Ovary (tissue), 7 donors: ENCODE measurements at regions not wholly inside any gene's neighbourhood (a gene's known extent, or its start where the extent isn't known, plus 50 kb on each side); places are given as distances from the start of the nearest gene placed in this dataset.

Experiments used
- DNase-seq, 5 donors: peaks; one replicate each; pipeline ENCODE4 v3.0.0-alpha.2; 2019 to 2020
- H3K27ac ChIP-seq, 2 donors: fragments of 200-600 bp; one replicate each; pipeline versions ENCODE4 v1.5.1 to v1.8.0; 2019 to 2022
- H3K27me3 ChIP-seq: fragments of 200-600 bp; one replicate; pipeline ENCODE4 v1.8.0; 2022
- H3K36me3 ChIP-seq: fragments of 200-600 bp; sonication (generic); one replicate; pipeline ENCODE4 v1.5.1; 2019
- H3K4me1 ChIP-seq: one replicate; pipeline ENCODE4 v1.8.1; 2013; ENCODE audit warnings: mild to moderate bottlenecking, moderate library complexity; ENCODE audit not compliant: insufficient read depth
- H3K4me3 ChIP-seq: fragments of 200-600 bp; sonication (generic); one replicate; pipeline ENCODE4 v1.5.1; 2017
- H3K9me3 ChIP-seq, 2 donors: fragments of 200-600 bp in 1 of 2; sonication (generic) in 1 of 2; one replicate each; pipeline versions ENCODE4 v1.5.1 to v1.8.1; 2013 to 2019; ENCODE audit warnings: mild to moderate bottlenecking in 1 of 2, moderate library complexity in 1 of 2
- EP300 ChIP-seq: sonication (generic); formaldehyde crosslinking; IDR thresholded peaks from one replicate; pipeline ENCODE4 v1.6.1; 2017; ENCODE audit warnings: antibody characterized with exemption
- POLR2A ChIP-seq: fragments of 450-650 bp; IDR thresholded peaks from one replicate; pipeline ENCODE4 v1.6.1; 2017; ENCODE audit warnings: antibody characterized with exemption, mild to moderate bottlenecking, moderate library complexity
- WGBS, 3 donors: extraction: QIAGEN DNeasy Blood & Tissue Kit in 1 of 3; methylation state at CpG; one replicate each; pipeline versions ENCODE4 v1.1.5 to v1.1.7; 2013 to 2017; 5-methylcytosine and 5-hydroxymethylcytosine counted together
- intact Hi-C, 4 donors: fragments of 100-400 bp; cut with DNase I; formaldehyde crosslinking; loops; one replicate each; pipeline versions ENCODE4 v1.11.0 to v1.15.1; 2022 to 2023
- TF ChIP-seq, protein P1 (sequence below), 3 donors: fragments of 450-650 bp in 2 of 3; fragments of 200-600 bp in 1 of 3; IDR thresholded peaks; one replicate each; pipeline versions ENCODE4 v1.5.1 to v1.8.0; 2016 to 2022; ENCODE audit warnings: antibody characterized with exemption in 3 of 3, mild to moderate bottlenecking in 1 of 3
- donor health status: DM: no; HTN: no; CAD: no; lungs with moderate emphysema.
- donor health status: DM: no; HTN: no; CAD: no.
- donor health status: Bipolar disorder and iron deficiency.
- donor health status: DM: no; HTN: no; CAD: no.
- donor health status: DM: yes; HTN: yes; CAD: no.

GRCh38 chr4:28921886-28922285 lies 1798.3 kb upstream of the PCDH7 start:
- WGBS, 3 donors: 72 to 84% (median 81%) methylated on average over 5 of the region's 5 CpGs
- H3K9me3 ChIP-seq: no peaks in the 10 kb centered on the region
- TF ChIP-seq, protein P1, sequence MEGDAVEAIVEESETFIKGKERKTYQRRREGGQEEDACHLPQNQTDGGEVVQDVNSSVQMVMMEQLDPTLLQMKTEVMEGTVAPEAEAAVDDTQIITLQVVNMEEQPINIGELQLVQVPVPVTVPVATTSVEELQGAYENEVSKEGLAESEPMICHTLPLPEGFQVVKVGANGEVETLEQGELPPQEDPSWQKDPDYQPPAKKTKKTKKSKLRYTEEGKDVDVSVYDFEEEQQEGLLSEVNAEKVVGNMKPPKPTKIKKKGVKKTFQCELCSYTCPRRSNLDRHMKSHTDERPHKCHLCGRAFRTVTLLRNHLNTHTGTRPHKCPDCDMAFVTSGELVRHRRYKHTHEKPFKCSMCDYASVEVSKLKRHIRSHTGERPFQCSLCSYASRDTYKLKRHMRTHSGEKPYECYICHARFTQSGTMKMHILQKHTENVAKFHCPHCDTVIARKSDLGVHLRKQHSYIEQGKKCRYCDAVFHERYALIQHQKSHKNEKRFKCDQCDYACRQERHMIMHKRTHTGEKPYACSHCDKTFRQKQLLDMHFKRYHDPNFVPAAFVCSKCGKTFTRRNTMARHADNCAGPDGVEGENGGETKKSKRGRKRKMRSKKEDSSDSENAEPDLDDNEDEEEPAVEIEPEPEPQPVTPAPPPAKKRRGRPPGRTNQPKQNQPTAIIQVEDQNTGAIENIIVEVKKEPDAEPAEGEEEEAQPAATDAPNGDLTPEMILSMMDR (IDR thresholded peaks at IDR 0.05): no peak
- TF ChIP-seq EP300: no peak
- no peak for TF ChIP-seq POLR2A

DNA sequence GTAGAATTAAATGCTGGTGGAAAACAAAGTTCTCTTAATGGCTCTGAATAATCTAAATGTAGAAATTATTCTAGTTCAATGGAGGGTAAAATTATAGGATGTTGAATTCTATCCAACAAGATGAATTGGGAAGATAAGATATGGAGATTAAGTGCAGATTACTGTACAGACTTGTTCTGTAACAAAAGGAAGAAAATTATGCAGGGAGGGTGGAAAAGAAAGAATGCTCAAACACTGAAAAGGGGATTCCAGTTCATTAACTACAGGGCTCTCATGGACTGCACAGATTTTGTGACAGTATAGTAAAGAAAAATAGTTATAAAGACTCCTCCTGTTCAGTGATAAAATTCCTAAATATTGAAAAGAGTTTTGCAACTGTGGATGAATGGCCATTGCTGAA lies 1794.0 kb upstream of the PCDH7 start:
- intact Hi-C loops: no loop called here
- H3K9me3 ChIP-seq: no peaks in the 10 kb centered on the region
- H3K27ac ChIP-seq: no peak overlapping the region
- no peaks in the 10 kb centered on the region for H3K27me3 ChIP-seq
- no peaks in the 10 kb centered on the region for H3K36me3 ChIP-seq
- TF ChIP-seq EP300 (no peak), POLR2A (no peak)
- TF ChIP-seq, protein P1 (IDR thresholded peaks at IDR 0.05): no peak
- no peaks in the 10 kb centered on the region for H3K4me1 ChIP-seq
- H3K4me3 ChIP-seq: no peak overlapping the region
- no peak for DNase-seq

More at GRCh38 chr4:28921886-28922285, 1798.3 kb upstream of the PCDH7 start:
- intact Hi-C loops: no loop called here
- no peaks in the 10 kb centered on the region for H3K36me3 ChIP-seq
- no peaks in the 10 kb centered on the region for H3K27me3 ChIP-seq
- H3K4me1 ChIP-seq: no peaks in the 10 kb centered on the region
- no peak overlapping the region for H3K27ac ChIP-seq
- H3K4me3 ChIP-seq: no peak overlapping the region
- DNase-seq: no peak

- H3K4me1 ChIP-seq: no peaks in the 10 kb centered on the region
- no peaks in the 10 kb centered on the region for H3K9me3 ChIP-seq
- no peaks in the 10 kb centered on the region for H3K27me3 ChIP-seq
- H3K27ac ChIP-seq: no peak overlapping the region
- H3K36me3 ChIP-seq: no peaks in the 10 kb centered on the region
- no peak overlapping the region for H3K4me3 ChIP-seq
- intact Hi-C loops: no loop called here
- no peak for DNase-seq
- TF ChIP-seq EP300: no peak
- TF ChIP-seq POLR2A: no peak
- TF ChIP-seq, protein P1 (IDR thresholded peaks at IDR 0.05): no peak
Measured at GRCh38 chr4:28942631-28943030, 1777.5 kb upstream of the PCDH7 start.

GRCh38 chr4:28947374-28947773 lies 1772.8 kb upstream of the PCDH7 start:
- 71 to 82% (median 76%) methylated on average over 1 of the region's 1 CpG for WGBS, 3 donors
- no peak for TF ChIP-seq EP300
- no peak for TF ChIP-seq POLR2A
- intact Hi-C loops: no loop called here
- no peaks in the 10 kb centered on the region for H3K9me3 ChIP-seq
- no peaks in the 10 kb centered on the region for H3K27me3 ChIP-seq
- no peaks in the 10 kb centered on the region for H3K36me3 ChIP-seq
- H3K27ac ChIP-seq: no peak overlapping the region
- no peak overlapping the region for H3K4me3 ChIP-seq
- no peak for DNase-seq
- H3K4me1 ChIP-seq: no peaks in the 10 kb centered on the region

- no peak for DNase-seq
- H3K4me1 ChIP-seq: no peaks in the 10 kb centered on the region
- H3K27ac ChIP-seq: no peak overlapping the region
- H3K27me3 ChIP-seq: no peaks in the 10 kb centered on the region
- TF ChIP-seq, protein P1 (IDR thresholded peaks at IDR 0.05): no peak
- TF ChIP-seq POLR2A (no peak), EP300 (no peak)
- H3K4me3 ChIP-seq: no peak overlapping the region
- H3K9me3 ChIP-seq: no peaks in the 10 kb centered on the region
- 65 to 74% (median 69%) methylated on average over 2 of the region's 2 CpGs for WGBS, 3 donors
- H3K36me3 ChIP-seq: no peaks in the 10 kb centered on the region
- intact Hi-C loops: no loop called here
Measured at GRCh38 chr4:28948501-28948900, 1771.7 kb upstream of the PCDH7 start.
